ENCODE measurements at regions not wholly inside any gene's neighbourhood (a gene's known extent, or its start where the extent isn't known, plus 50 kb on each side); places are given as distances from the start of the nearest gene placed in this dataset.
"Not testable (repeated sequence)": the region's sequence is repeated elsewhere in the genome, so short reads cannot be mapped to it uniquely, and the experiment has no call there.

DNA sequence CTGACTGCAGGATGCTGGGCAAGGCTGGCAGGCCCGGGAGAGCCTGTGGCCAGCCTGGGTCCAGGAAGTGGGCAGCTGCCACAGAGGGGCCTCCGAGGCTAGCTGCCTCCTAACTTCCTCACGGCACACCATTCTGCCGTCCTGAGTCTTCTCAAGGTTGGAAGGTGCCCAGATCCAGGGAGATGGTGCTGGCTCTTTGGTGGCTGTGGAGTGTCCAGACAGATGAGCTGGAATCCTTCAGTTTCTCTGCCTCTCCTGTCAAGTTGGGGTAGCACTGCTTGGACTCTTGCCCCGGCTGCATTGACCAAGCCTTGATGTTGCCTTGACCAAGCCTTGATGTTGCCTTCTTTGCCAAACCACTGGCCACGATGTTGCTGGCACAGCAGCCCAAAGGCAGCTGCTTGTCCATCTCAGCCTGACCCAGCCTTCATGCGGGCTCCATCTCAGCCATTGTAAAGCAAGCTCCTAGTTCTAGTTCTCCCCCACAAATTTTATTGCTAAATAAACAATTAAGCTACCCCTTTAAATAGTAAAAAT, 75.1 kb upstream of the AFDN start:
- DNase-seq (ENCODE audit: low spot score), result no peak

DNA sequence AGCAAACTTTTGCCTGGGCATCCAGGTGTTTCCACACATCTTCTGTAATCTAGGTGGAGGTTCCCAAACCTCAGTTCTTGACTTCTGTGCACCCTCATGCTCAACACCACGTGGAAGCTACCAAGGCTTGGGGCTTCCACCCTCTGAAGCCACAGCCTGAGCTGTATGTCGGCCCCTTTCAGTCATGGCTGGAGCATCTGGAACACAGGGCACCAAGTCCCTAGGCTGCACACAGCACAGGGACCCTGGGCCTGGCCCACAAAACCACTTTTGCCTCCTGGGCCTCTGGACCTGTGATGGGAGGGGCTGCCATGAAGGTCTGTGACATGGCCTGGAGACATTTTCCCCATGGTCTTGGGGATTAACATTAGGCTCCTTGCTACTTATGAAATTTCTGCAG, 73.4 kb upstream of the AFDN start:
- not testable (repeated sequence) for DNase-seq (ENCODE audit: low spot score)

GRCh38 chr6:167754691-167755090, 72.0 kb upstream of the AFDN start:
- DNase-seq (ENCODE audit: low spot score), result no peak

- no peak for DNase-seq (ENCODE audit: low spot score)
Observed at GRCh38 chr6:167755461-167755860, 71.2 kb upstream of the AFDN start.

DNA sequence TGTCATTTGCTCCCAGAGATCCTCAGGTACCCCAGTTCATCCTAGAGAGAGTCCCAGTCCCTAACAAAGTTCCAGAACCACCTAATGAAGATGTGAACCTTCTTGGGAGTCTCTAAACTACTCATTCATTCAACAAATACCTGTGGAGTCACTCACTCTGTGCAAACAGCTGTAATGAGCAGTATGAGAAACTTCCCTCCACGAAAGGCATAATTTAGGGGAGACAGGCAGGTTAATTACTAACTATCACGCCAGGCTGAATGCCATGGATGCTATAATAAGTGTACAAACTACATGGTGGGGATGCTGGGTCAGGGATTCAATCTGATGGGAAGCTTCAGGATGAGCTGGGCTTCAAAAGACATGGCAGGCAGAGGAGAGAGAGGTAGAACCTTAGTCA, 70.1 kb upstream of the AFDN start:
- no peak for DNase-seq (ENCODE audit: low spot score)

DNA sequence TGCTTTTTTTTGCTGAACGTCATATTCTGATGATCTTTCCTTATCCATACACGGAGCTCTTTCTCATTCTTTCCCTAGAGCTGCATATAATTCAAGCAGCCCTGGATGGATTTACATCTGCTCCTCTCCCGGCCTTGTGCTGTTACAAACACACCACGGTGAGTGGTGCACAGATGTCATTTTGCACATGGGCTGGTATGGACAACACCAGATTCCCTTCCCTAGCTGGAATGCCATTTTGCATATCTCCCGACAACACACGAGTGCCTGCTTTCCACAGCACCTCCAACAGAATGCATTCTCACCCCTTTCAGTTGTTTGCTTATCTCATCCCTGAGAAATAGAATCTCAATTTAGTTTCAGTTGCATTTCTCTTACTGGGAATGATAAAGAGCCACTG, 69.5 kb upstream of the AFDN start:
- no peak for DNase-seq (ENCODE audit: low spot score)

- no peak for DNase-seq (ENCODE audit: low spot score)
Observed at GRCh38 chr6:167757821-167758220, 68.9 kb upstream of the AFDN start.

DNA sequence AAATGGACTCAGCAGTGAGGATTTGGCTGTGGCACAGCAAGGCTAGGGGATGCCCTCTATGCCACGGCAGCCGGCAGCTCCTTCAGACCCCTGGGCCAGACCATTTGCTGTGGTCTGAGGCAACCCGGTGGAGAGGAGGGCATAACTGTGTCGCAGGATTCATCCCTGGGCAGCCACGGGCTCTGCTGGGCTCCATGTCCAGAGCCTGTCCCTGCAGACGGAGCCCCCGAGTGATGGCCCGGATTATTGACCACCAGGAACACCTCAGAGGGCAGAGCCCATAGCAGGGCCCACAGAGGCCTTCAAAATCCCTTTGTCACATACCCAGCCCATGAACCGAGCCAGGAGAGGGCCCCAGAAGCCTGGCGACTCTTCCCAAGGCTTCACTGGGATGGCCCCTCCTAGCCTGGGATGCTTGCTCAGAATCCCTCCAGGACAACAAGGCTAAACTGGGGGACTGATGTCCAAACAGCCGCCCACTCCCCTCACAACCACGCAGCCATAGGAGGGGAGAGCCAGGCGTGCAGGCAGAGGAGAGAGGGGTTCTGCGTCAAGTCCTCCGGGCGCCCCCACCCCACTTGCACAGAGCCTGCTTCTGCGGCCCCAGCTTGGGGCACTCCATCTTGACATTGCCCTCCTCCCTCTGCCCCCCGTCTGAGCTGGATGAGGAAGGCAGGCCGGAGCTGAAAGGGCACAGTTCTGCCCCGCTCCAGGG, 68.2 kb upstream of the AFDN start:
- no peak for DNase-seq (ENCODE audit: low spot score)

GRCh38 chr6:167759206-167759605, 67.5 kb upstream of the AFDN start:
- DNase-seq (ENCODE audit: low spot score), result no peak

DNA sequence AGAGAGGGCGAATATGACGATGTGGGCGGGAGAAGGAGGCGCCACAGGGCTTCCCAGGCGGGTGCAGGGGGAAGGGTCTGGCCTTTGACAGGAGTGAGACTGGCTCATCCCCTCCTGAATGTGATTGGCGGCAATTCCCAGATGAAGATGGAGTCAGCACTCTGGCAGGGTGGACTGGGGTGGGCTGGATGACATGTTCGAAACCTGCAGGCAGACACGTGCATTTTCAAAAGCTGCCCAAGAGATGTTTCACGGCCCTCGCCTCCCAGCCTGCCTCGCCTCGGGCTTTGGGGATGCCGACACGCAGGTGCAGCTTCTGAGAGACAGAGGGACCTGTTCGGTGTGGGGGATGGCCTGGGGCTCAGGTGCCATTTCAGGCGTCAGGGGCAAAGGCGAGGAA, 66.8 kb upstream of the AFDN start:
- no peak for DNase-seq (ENCODE audit: low spot score)

DNA sequence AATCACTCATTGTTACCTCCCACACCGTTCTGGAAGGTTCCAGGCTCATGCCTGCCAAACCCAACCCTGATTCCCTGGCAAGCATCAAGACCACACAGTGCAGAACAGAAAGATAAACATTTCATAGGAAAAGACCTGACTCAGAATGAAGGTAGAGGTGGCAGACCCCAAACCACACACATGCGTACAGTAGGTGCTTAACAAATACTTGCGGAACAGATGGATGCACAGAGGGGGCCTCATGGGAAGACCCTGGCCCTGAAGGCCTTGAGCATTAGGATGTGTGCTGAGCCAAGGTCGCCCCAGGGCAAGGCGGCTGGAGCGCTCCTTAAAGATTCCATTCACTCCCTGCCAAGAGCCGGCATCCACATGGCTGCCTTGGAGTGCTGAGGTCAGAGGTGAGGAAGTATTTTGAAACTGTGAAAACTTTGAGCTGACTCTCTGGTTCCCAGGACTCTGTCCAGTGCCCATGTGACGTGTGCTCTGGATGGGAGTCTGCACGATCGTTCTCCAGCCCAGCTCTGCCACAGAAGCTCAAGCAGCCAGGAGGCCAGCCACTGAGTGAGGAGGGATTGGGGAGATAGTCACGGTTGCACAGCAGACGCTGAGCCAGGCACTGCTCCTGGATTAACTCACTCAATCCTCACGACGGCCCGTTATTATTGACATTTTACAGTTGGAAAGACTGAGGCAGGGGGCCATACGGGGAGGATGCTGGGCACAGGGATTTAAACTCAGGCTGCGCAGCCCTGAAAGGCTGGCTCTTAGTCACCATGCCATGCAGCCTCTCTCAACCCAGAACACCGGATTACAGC, 65.5 kb upstream of the AFDN start:
- DNase-seq (ENCODE audit: low spot score), result no peak

DNA sequence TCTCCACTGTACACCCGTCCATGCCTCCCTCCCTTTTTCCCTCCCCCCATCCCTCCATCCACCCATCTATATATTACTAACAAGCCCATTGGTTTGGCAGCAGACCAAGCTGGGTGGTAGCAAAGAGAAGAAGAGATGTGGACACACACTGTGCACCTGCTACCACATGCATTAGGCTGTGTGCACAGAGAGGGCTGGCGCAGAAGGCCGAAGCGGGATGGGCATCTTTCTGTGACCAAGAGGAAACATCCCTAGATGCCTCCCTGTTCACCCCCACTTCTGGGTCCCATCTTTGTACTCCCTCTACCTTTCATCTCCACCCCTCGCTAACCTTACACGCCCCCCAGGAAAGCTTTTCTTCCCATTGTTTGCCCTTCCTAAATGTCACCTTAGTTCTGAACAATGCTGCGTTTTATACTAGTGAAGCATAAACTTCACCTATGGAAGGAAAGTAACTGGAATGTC, 64.9 kb upstream of the AFDN start:
- no peak for DNase-seq (ENCODE audit: low spot score)

GRCh38 chr6:167762259-167762962, 64.3 kb upstream of the AFDN start:
- no peak for DNase-seq (ENCODE audit: low spot score)

- DNase-seq (ENCODE audit: low spot score), result no peak
Observed at GRCh38 chr6:167763056-167763944, 63.4 kb upstream of the AFDN start.

DNA sequence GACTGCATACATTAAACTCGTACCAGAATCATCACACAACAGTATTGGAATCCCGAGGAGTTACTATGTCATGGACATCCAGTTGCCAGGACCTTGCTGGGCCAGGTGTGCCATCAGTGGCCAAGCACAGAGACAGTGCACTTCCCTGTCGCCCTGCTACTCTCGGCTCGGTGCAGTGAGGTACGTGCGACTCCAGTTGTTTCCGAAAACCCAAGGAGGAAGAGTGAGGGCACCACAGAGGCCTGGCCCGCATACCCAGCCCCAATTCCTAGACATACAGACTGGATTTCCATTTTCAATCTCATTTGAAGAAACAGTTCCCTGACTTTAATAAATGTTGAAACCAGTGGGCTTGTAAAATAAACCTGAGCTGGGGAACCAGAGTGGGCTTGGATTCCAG, 62.5 kb upstream of the AFDN start:
- no peak for DNase-seq (ENCODE audit: low spot score)

GRCh38 chr6:167764713-167765479, 61.8 kb upstream of the AFDN start:
- DNase-seq (ENCODE audit: low spot score), result no peak

DNA sequence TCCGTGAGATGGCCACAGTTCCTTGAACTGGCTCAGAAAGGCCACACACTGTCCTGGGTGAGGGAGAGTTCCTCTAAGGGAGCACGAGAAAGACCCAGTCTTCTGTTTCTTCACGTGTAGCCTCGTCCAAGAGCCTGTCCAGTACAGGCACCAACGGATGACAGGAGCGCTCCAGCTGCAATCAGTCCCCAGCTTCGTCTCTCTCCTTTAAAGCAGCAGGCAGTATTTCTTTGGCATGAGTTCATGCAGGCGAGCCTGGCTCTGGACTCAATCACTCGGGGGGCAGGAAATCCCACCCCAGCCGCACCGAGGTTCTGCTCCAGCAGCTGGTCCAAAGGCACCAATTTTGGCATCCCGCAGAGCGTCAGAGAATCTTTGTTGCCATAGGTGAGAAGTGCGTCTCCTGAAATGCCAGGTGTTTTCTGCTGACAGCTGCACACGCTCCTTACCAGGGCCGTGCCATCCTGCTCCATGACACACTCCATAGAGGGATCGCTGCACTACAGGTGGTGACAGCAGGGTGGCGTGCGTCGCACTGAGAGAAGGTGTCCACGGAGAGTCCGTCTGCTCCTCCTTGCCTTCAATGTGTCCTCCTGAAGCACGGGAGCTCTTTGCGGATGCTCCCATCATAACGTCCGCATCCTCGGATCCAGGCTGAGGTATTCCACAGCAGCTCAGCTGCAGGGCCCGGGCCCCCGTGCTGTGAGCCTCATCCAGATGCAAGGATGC, 59.6 kb upstream of the AFDN start:
- DNase-seq (ENCODE audit: low spot score), result no peak

DNA sequence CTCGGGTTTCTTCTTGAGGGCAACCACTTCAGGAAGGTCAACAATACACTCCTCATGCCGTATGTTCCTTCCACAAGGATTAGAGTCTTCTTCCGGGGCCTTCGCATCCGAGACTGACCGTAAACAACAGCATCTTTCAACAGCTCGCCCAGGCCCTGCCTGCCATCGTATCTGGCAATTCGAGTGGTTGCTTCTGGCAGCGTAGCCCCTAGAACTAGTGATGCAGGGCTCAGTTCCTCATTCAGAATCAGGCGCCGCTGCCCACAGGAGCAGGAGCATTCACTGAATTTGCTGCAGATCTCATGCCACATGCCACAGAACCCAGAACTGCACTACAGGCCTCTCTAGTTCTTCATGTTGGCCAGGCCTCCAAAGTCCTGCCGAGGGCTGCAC, 59.0 kb upstream of the AFDN start:
- no peak for DNase-seq (ENCODE audit: low spot score)

DNA sequence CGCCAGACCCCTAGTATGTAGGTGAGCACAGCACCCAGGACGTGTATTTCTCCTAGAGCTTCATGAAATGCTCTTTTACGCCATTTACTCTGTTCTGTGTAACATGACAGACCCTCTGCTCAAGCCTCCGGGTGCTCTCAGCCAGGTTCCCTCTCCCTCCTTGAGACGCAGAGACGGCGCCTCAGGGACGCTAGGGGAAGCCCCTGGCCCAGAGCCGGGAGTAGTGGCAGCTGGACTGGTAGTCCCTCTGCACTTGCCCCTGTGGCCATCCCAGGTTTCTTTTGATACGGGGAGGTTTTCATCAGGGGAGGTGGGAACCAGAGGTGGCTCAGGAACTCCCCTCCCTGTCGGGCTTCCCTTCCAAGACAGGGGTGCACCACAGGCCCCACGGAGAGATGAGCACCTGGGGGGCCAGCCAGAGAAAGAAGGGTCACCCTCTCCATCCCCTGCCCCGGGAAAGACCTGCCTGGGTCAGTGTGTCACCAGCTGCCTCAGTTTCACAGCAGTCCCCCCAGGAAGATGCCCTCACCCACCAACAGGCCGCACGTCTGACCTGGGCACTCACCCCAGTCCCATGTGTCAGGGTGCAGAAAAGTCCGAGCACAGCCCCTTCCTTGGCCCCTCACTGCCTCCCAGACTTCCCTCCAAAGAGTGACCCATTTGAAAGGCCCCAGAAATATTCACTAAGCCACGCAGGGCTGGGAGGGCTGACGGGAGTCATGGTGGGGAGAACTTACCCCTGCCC, 58.1 kb upstream of the AFDN start:
- DNase-seq (ENCODE audit: low spot score), result no peak
